Nephron progenitor cell (in vitro differentiated cells): ENCODE measurements at regions not wholly inside any gene's neighbourhood (a gene's known extent, or its start where the extent isn't known, plus 50 kb on each side); places are given as distances from the start of the nearest gene placed in this dataset.

Source experiments
- DNase-seq: peaks from one replicate; pipeline ENCODE4 v3.0.0; 2021
- H3K27ac Mint-ChIP-seq: 2 replicates; pipeline ENCODE4 v1.8.0; 2021; ENCODE audit warnings: mild to moderate bottlenecking, moderate library complexity, mixed read lengths
- H3K27me3 Mint-ChIP-seq: 2 replicates; pipeline ENCODE4 v1.8.0; 2021; ENCODE audit warnings: mild to moderate bottlenecking, low read depth, mixed read lengths; ENCODE audit not compliant: poor library complexity
- H3K36me3 Mint-ChIP-seq: 2 replicates; pipeline ENCODE4 v1.8.0; 2021; ENCODE audit warnings: low read depth, mixed read lengths
- H3K4me1 Mint-ChIP-seq: 2 replicates; pipeline ENCODE4 v1.8.0; 2021; ENCODE audit warnings: mixed read lengths
- H3K4me3 Mint-ChIP-seq: 2 replicates; pipeline ENCODE4 v1.8.0; 2021; ENCODE audit warnings: mild to moderate bottlenecking, moderate library complexity, mixed read lengths
- H3K9me3 Mint-ChIP-seq: 2 replicates; pipeline ENCODE4 v1.8.0; 2021; ENCODE audit warnings: mild to moderate bottlenecking, moderate library complexity, mixed read lengths
- CTCF ChIP-seq: fragments of 200-600 bp; sonication (generic); IDR thresholded peaks from 2 replicates; pipeline ENCODE4 v1.5.0; 2021; ENCODE audit warnings: antibody characterized with exemption

- H3K36me3 Mint-ChIP-seq, result no peaks in the 10 kb centered on the region
- TF ChIP-seq CTCF, result no peak
- peaks cover 12% of the 10 kb centered on the region for H3K4me1 Mint-ChIP-seq
- H3K4me3 Mint-ChIP-seq, result no peak overlapping the region
- H3K9me3 Mint-ChIP-seq, result peaks cover 5% of the 10 kb centered on the region
- no peak for DNase-seq
- no peak overlapping the region for H3K27ac Mint-ChIP-seq
- peaks cover 9% of the 10 kb centered on the region for H3K27me3 Mint-ChIP-seq
Observed at GRCh38 chr13:111610879-111611278, 290.4 kb downstream of the TEX29 start.

GRCh38 chr13:111611651-111612050, 291.2 kb downstream of the TEX29 start:
- Mint-ChIP-seq H3K4me3 (no peak overlapping the region), H3K4me1 (peaks cover 12% of the 10 kb centered on the region), H3K27me3 (peaks cover 12% of the 10 kb centered on the region), H3K9me3 (no peaks in the 10 kb centered on the region), H3K36me3 (no peaks in the 10 kb centered on the region), H3K27ac (no peak overlapping the region)
- no peak for DNase-seq
- no peak for TF ChIP-seq CTCF

GRCh38 chr13:111612886-111613285, 292.4 kb downstream of the TEX29 start:
- TF ChIP-seq CTCF, result no peak
- DNase-seq, result no peak
- Mint-ChIP-seq H3K4me3 (no peak overlapping the region), H3K36me3 (no peaks in the 10 kb centered on the region), H3K27ac (peak overlapping the region; percentile 32), H3K9me3 (no peaks in the 10 kb centered on the region), H3K27me3 (peaks cover 12% of the 10 kb centered on the region), H3K4me1 (peaks cover 12% of the 10 kb centered on the region)

GRCh38 chr13:111614009-111614408, 293.6 kb downstream of the TEX29 start:
- H3K36me3 Mint-ChIP-seq, result no peaks in the 10 kb centered on the region
- no peak overlapping the region for H3K4me3 Mint-ChIP-seq
- H3K9me3 Mint-ChIP-seq, result no peaks in the 10 kb centered on the region
- no peak for DNase-seq
- no peak overlapping the region for H3K27ac Mint-ChIP-seq
- no peak for TF ChIP-seq CTCF
- peaks cover 12% of the 10 kb centered on the region for H3K4me1 Mint-ChIP-seq
- peaks cover 12% of the 10 kb centered on the region for H3K27me3 Mint-ChIP-seq

- Mint-ChIP-seq H3K4me3 (no peak overlapping the region), H3K27ac (no peak overlapping the region), H3K27me3 (peaks cover 12% of the 10 kb centered on the region), H3K9me3 (no peaks in the 10 kb centered on the region), H3K36me3 (no peaks in the 10 kb centered on the region), H3K4me1 (peaks cover 12% of the 10 kb centered on the region)
- no peak for DNase-seq
- no peak for TF ChIP-seq CTCF
Observed at GRCh38 chr13:111614613-111615012, 294.2 kb downstream of the TEX29 start.

GRCh38 chr13:111616203-111616602, 295.8 kb downstream of the TEX29 start:
- H3K4me1 Mint-ChIP-seq, result no peaks in the 10 kb centered on the region
- no peak for TF ChIP-seq CTCF

More at GRCh38 chr13:111616203-111616602, 295.8 kb downstream of the TEX29 start:
- no peaks in the 10 kb centered on the region for H3K9me3 Mint-ChIP-seq
- H3K4me3 Mint-ChIP-seq, result no peak overlapping the region
- no peak overlapping the region for H3K27ac Mint-ChIP-seq
- H3K27me3 Mint-ChIP-seq, result peaks cover 12% of the 10 kb centered on the region
- H3K36me3 Mint-ChIP-seq, result no peaks in the 10 kb centered on the region
- DNase-seq, result no peak
